ENCODE measurements at regions not wholly inside any gene's neighbourhood (a gene's known extent, or its start where the extent isn't known, plus 50 kb on each side); places are given as distances from the start of the nearest gene placed in this dataset.

- no peak overlapping the region for H2AFZ ChIP-seq (ENCODE audit: low read depth, low read length)
- H3K4me3 ChIP-seq (ENCODE audit: low read depth in 1 of 2, low read length in 2 of 2), result no peak overlapping the region
- ATAC-seq (ENCODE audit: insufficient read depth, low read depth), result no peak
- no peaks in the 10 kb centered on the region for H3K9me3 ChIP-seq (ENCODE audit: insufficient read depth, low read length, severe bottlenecking)
- H3K9ac ChIP-seq (ENCODE audit: low read depth, low read length), result no peak overlapping the region
- no peaks in the 10 kb centered on the region for H4K20me1 ChIP-seq (ENCODE audit: insufficient read depth, low read length)
- H3K79me2 ChIP-seq (ENCODE audit: insufficient read depth, low read length), result no peaks in the 10 kb centered on the region
- no peaks in the 10 kb centered on the region for H3K4me1 ChIP-seq (ENCODE audit: insufficient read depth, low read length)
- no peaks in the 10 kb centered on the region for H3K27me3 ChIP-seq (ENCODE audit: insufficient read depth, low read length, poor library complexity)
- no peaks in the 10 kb centered on the region for H3K36me3 ChIP-seq (ENCODE audit: insufficient read depth, low read length)
- no peak for DNase-seq
- no peak overlapping the region for H3K4me2 ChIP-seq (ENCODE audit: insufficient read depth, low read length)
- TF ChIP-seq CTCF (IDR thresholded peaks at IDR 0.05; ENCODE audit: borderline replicate concordance, extremely low read depth, low read length, poor library complexity, severe bottlenecking), result no peak
- no peak for TF ChIP-seq EZH2 (IDR thresholded peaks at IDR 0.05; ENCODE audit: borderline replicate concordance, low read depth, low read length, severe bottlenecking)
- H3K27ac ChIP-seq (ENCODE audit: low read length), result no peak overlapping the region
Observed at GRCh38 chr9:11163843-11164242, 551.0 kb upstream of the PTPRD start.

GRCh38 chr9:11182001-11182400 is 569.2 kb upstream of the PTPRD start:
- Histone ChIP-seq H3K9ac (ENCODE audit: low read depth, low read length) (no peak overlapping the region), H3K36me3 (ENCODE audit: insufficient read depth, low read length) (no peaks in the 10 kb centered on the region), H3K27ac (ENCODE audit: low read length) (no peak overlapping the region), H3K27me3 (ENCODE audit: insufficient read depth, low read length, poor library complexity) (no peaks in the 10 kb centered on the region), H3K79me2 (ENCODE audit: insufficient read depth, low read length) (no peaks in the 10 kb centered on the region), H3K4me3 (ENCODE audit: low read depth in 1 of 2, low read length in 2 of 2) (no peak overlapping the region), H3K4me2 (ENCODE audit: insufficient read depth, low read length) (no peak overlapping the region), H4K20me1 (ENCODE audit: insufficient read depth, low read length) (no peaks in the 10 kb centered on the region), H2AFZ (ENCODE audit: low read depth, low read length) (no peak overlapping the region), H3K9me3 (ENCODE audit: insufficient read depth, low read length, severe bottlenecking) (no peaks in the 10 kb centered on the region), H3K4me1 (ENCODE audit: insufficient read depth, low read length) (no peaks in the 10 kb centered on the region)
- no peak for TF ChIP-seq EZH2 (IDR thresholded peaks at IDR 0.05; ENCODE audit: borderline replicate concordance, low read depth, low read length, severe bottlenecking)
- no peak for TF ChIP-seq CTCF (IDR thresholded peaks at IDR 0.05; ENCODE audit: borderline replicate concordance, extremely low read depth, low read length, poor library complexity, severe bottlenecking)
- no peak for DNase-seq
- no peak for ATAC-seq (ENCODE audit: insufficient read depth, low read depth)

- Histone ChIP-seq H2AFZ (ENCODE audit: low read depth, low read length) (no peak overlapping the region), H3K4me1 (ENCODE audit: insufficient read depth, low read length) (no peaks in the 10 kb centered on the region), H3K4me3 (ENCODE audit: low read depth in 1 of 2, low read length in 2 of 2) (no peak overlapping the region), H3K36me3 (ENCODE audit: insufficient read depth, low read length) (no peaks in the 10 kb centered on the region), H3K9ac (ENCODE audit: low read depth, low read length) (no peak overlapping the region), H3K9me3 (ENCODE audit: insufficient read depth, low read length, severe bottlenecking) (no peaks in the 10 kb centered on the region), H3K27ac (ENCODE audit: low read length) (no peak overlapping the region), H3K27me3 (ENCODE audit: insufficient read depth, low read length, poor library complexity) (no peaks in the 10 kb centered on the region), H3K79me2 (ENCODE audit: insufficient read depth, low read length) (no peaks in the 10 kb centered on the region), H4K20me1 (ENCODE audit: insufficient read depth, low read length) (no peaks in the 10 kb centered on the region), H3K4me2 (ENCODE audit: insufficient read depth, low read length) (no peak overlapping the region)
- no peak for ATAC-seq (ENCODE audit: insufficient read depth, low read depth)
- TF ChIP-seq CTCF (IDR thresholded peaks at IDR 0.05; ENCODE audit: borderline replicate concordance, extremely low read depth, low read length, poor library complexity, severe bottlenecking), result no peak
- TF ChIP-seq EZH2 (IDR thresholded peaks at IDR 0.05; ENCODE audit: borderline replicate concordance, low read depth, low read length, severe bottlenecking), result no peak
- no peak for DNase-seq
Observed at GRCh38 chr9:11190719-11191118, 577.9 kb upstream of the PTPRD start.

- Histone ChIP-seq H3K27ac (ENCODE audit: low read length) (no peak overlapping the region), H2AFZ (ENCODE audit: low read depth, low read length) (no peak overlapping the region), H3K27me3 (ENCODE audit: insufficient read depth, low read length, poor library complexity) (no peaks in the 10 kb centered on the region), H3K79me2 (ENCODE audit: insufficient read depth, low read length) (no peaks in the 10 kb centered on the region), H3K9me3 (ENCODE audit: insufficient read depth, low read length, severe bottlenecking) (no peaks in the 10 kb centered on the region), H3K4me2 (ENCODE audit: insufficient read depth, low read length) (no peak overlapping the region), H4K20me1 (ENCODE audit: insufficient read depth, low read length) (no peaks in the 10 kb centered on the region), H3K9ac (ENCODE audit: low read depth, low read length) (no peak overlapping the region), H3K4me1 (ENCODE audit: insufficient read depth, low read length) (no peaks in the 10 kb centered on the region), H3K36me3 (ENCODE audit: insufficient read depth, low read length) (no peaks in the 10 kb centered on the region), H3K4me3 (ENCODE audit: low read depth in 1 of 2, low read length in 2 of 2) (no peak overlapping the region)
- no peak for DNase-seq
- ATAC-seq (ENCODE audit: insufficient read depth, low read depth), result no peak
- TF ChIP-seq EZH2 (IDR thresholded peaks at IDR 0.05; ENCODE audit: borderline replicate concordance, low read depth, low read length, severe bottlenecking), result no peak
- TF ChIP-seq CTCF (IDR thresholded peaks at IDR 0.05; ENCODE audit: borderline replicate concordance, extremely low read depth, low read length, poor library complexity, severe bottlenecking), result no peak
Observed at GRCh38 chr9:11192993-11193392, 580.2 kb upstream of the PTPRD start.
